BJ (cell line): ENCODE measurements at regions not wholly inside any gene's neighbourhood (a gene's known extent, or its start where the extent isn't known, plus 50 kb on each side); places are given as distances from the start of the nearest gene placed in this dataset.

ENCODE experiments used
- CTCF ChIA-PET: fragments of 350-600 bp; formaldehyde crosslinking; extraction: SDS; loops from one replicate; lab custom pipeline; 2021; ENCODE audit warnings: antibody characterized with exemption, inconsistent platforms; lab: Yijun Ruan, JAX
- POLR2A ChIA-PET: fragments of 300-600 bp; sonication (Branson Sonifier 250); formaldehyde crosslinking; extraction: SDS; loops from one replicate; lab custom pipeline; 2021; ENCODE audit warnings: antibody characterized with exemption; lab: Charles Lee
- DNase-seq: peaks from one replicate; pipeline ENCODE4 v3.0.0-alpha.2; 2011; ENCODE audit warnings: low read depth
- H3K27me3 ChIP-seq: 2 replicates; pipeline ENCODE4 v1.6.0; 2011; ENCODE audit warnings: low read length; ENCODE audit not compliant: control insufficient read depth, insufficient read depth
- H3K36me3 ChIP-seq: 2 replicates; pipeline ENCODE4 v1.5.1; 2011; ENCODE audit warnings: low read length; ENCODE audit not compliant: control insufficient read depth, insufficient read depth
- H3K4me3 ChIP-seq: 2 replicates; pipeline ENCODE4 v1.5.1; 2011; ENCODE audit warnings: low read depth, mild to moderate bottlenecking, control low read depth, low read length
- CTCF ChIP-seq: IDR thresholded peaks from 2 replicates; pipeline ENCODE4 v1.5.1; 2011; ENCODE audit warnings: low read depth, mild to moderate bottlenecking, control low read depth, inconsistent platforms, low read length, moderate library complexity; ENCODE audit not compliant: insufficient read depth

DNA sequence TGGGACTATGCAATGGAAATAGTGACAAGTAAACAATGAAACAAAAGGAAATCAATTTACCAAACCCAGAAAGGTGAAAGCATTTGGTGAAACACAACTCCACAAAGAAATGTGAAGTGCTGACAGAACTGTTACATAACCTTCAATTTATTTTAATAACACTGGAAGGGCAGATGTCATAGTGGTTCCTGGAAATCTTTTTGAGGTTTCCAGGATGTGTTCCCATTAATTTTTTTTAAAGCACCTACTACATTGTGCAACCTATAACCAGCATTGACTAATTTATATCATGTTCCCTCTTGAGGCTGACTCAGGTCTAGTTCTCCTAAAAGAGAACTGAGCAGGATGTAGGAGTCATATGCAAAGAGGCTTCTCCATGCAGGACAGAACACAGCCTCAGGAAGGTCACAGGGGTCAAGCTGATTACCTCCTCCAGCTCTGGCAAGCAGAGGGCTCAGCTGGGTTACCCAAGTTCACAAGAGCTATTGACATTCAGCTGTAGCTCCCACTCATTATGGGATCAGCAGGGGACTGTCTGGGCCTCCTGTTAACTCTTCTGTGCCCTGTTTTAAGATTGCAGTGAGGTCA is 157.1 kb upstream of the NRIP1 start:
- DNase-seq, result no peak
- no peak for TF ChIP-seq CTCF
- Histone ChIP-seq H3K36me3 (no peaks in the 10 kb centered on the region), H3K27me3 (no peaks in the 10 kb centered on the region), H3K4me3 (no peak overlapping the region)
- ChIA-PET POLR2A (no interaction called here), CTCF (no interaction called here)

GRCh38 chr21:15222707-15223106 is 157.9 kb upstream of the NRIP1 start:
- CTCF ChIA-PET, result no interaction called here
- Histone ChIP-seq H3K27me3 (no peaks in the 10 kb centered on the region), H3K36me3 (no peaks in the 10 kb centered on the region), H3K4me3 (no peak overlapping the region)
- DNase-seq, result no peak
- TF ChIP-seq CTCF, result no peak
- POLR2A ChIA-PET, result interaction anchor here (0.7 kb wide), 1 partner anchor 36 kb away, joined by 3 read pairs; no protein-coding TSS in a partner anchor

GRCh38 chr21:15224346-15225086 is 159.7 kb upstream of the NRIP1 start:
- ChIA-PET POLR2A (no interaction called here), CTCF (no interaction called here)
- TF ChIP-seq CTCF, result no peak
- peak; percentile 48 for DNase-seq
- no peaks in the 10 kb centered on the region for H3K36me3 ChIP-seq
- H3K27me3 ChIP-seq, result no peaks in the 10 kb centered on the region
- no peak overlapping the region for H3K4me3 ChIP-seq

GRCh38 chr21:15227919-15228318 is 163.1 kb upstream of the NRIP1 start:
- H3K36me3 ChIP-seq, result no peaks in the 10 kb centered on the region
- DNase-seq, result no peak
- H3K27me3 ChIP-seq, result no peaks in the 10 kb centered on the region
- ChIA-PET CTCF (no interaction called here), POLR2A (no interaction called here)
- no peak for TF ChIP-seq CTCF
- no peak overlapping the region for H3K4me3 ChIP-seq

- Histone ChIP-seq H3K36me3 (no peaks in the 10 kb centered on the region), H3K4me3 (no peak overlapping the region), H3K27me3 (no peaks in the 10 kb centered on the region)
- DNase-seq, result no peak
- no peak for TF ChIP-seq CTCF
- POLR2A ChIA-PET, result no interaction called here
- CTCF ChIA-PET, result no interaction called here
Observed at GRCh38 chr21:15229390-15229789, 164.6 kb upstream of the NRIP1 start.
